Naive B cell (primary cell): ENCODE measurements at regions not wholly inside any gene's neighbourhood (a gene's known extent, or its start where the extent isn't known, plus 50 kb on each side); places are given as distances from the start of the nearest gene placed in this dataset.

Experiments used
- ATAC-seq, 2 donors: fragments of 150-1000 bp; cut with Tn5 transposase; 2 replicates each; pipeline ENCODE4 v1.10.0; 2021; ENCODE audit warnings: low read depth in 2 of 2, mild to moderate bottlenecking in 2 of 2, moderate library complexity in 2 of 2
- DNase-seq: peaks from one replicate; pipeline ENCODE4 v3.0.0; 2022
- H3K27ac Mint-ChIP-seq, 6 donors: one replicate each; pipeline ENCODE4 v1.8.0; 2020 to 2022; ENCODE audit warnings: mild to moderate bottlenecking in 6 of 6, mixed read lengths in 6 of 6, moderate library complexity in 5 of 6, inconsistent platforms in 2 of 6
- H3K27me3 Mint-ChIP-seq, 3 donors: one replicate each; pipeline ENCODE4 v1.8.0; 2021 to 2022; ENCODE audit warnings: mixed read lengths in 3 of 3, mild to moderate bottlenecking in 1 of 3
- H3K36me3 Mint-ChIP-seq, 2 donors: one replicate each; pipeline ENCODE4 v1.8.0; 2020 to 2022; ENCODE audit warnings: mixed read lengths in 2 of 2, inconsistent platforms in 1 of 2, mild to moderate bottlenecking in 1 of 2
- H3K4me1 Mint-ChIP-seq, 3 donors: one replicate each; pipeline ENCODE4 v1.8.0; 2020 to 2022; ENCODE audit warnings: mixed read lengths in 3 of 3, inconsistent platforms in 1 of 3, mild to moderate bottlenecking in 1 of 3, moderate library complexity in 1 of 3
- H3K4me3 Mint-ChIP-seq, 8 donors: one replicate each; pipeline ENCODE4 v1.8.0; 2020 to 2022; ENCODE audit warnings: mild to moderate bottlenecking in 8 of 8, mixed read lengths in 8 of 8, moderate library complexity in 8 of 8, inconsistent platforms in 2 of 8
- H3K9me3 Mint-ChIP-seq, 7 donors: one replicate each; pipeline ENCODE4 v1.8.0; 2020 to 2022; ENCODE audit warnings: mixed read lengths in 7 of 7, mild to moderate bottlenecking in 5 of 7, inconsistent platforms in 2 of 7, moderate library complexity in 1 of 7

DNA sequence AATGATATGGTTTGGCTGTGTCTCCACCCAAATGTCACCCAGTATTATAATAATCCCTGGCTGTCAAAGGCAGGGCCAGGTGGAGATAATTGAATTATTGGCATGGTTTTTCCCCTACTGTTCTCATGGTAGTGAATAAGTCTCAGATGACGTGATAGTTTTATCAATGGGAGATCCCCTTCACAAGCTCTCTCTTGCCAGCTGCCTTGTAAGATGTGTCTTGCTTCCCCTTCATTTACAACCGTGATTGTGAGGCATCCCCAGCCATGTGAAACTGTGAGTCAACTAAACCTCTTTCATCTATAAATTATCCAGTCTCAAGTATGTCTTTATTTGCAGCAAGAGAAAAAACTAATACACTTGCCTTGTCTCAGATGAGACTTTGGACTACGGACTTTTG lies 907.3 kb upstream of the MANEA start:
- ATAC-seq = no peak
- Mint-ChIP-seq H3K36me3 (no peaks in the 10 kb centered on the region), H3K27ac (no peak overlapping the region), H3K9me3 (peaks cover 0 to 16% (median 5%) of the 10 kb centered on the region in 7 donors), H3K4me1 (no peaks in the 10 kb centered on the region), H3K4me3 (no peak overlapping the region), H3K27me3 (no peaks in the 10 kb centered on the region)
- no peak for DNase-seq

DNA sequence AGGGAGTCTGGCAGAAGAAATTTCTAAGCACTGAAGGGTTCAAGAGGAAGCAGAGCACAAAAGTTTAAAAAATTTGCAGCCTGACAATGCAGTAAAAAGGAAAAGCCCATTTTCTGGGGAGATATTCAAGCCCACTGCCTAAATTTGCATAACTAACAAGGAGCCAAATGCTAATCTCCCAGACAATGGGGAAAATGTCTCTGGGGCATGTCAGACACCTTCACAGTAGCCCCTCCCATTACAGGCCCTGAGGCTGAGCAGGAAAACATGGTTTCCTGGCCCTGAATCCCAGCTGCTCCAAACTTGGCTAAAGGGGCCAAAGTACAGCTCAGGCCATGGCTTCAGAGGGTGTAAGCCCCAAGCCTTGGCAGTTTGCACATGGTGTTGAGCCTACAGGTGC lies 908.5 kb upstream of the MANEA start:
- DNase-seq (no peak), ATAC-seq (no peak)
- Mint-ChIP-seq H3K36me3 (no peaks in the 10 kb centered on the region), H3K4me1 (no peaks in the 10 kb centered on the region), H3K9me3 (peaks cover 0 to 16% (median 2%) of the 10 kb centered on the region in 7 donors), H3K27me3 (no peaks in the 10 kb centered on the region), H3K4me3 (no peak overlapping the region), H3K27ac (no peak overlapping the region)

DNA sequence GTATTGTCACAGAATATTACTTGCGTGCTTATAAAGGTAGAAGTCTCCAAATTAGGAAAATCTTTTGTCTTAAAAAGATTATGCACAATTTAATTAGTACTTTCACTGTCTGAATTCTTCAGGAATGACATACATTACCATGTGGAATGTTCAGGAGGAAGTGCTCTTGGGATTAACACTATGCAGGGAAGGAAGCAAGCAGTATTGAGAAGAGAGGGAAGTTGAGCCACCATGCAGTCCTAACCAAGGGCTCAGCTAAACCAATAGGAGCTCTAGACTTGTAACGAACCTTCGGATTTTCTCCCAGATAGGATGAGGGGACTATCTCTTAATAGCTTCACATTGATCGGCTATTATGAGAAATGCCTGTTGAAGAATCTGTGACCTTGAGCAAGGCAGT lies 918.4 kb upstream of the MANEA start:
- DNase-seq (no peak), ATAC-seq (no peak)
- no peaks in the 10 kb centered on the region for H3K4me1 Mint-ChIP-seq
- peaks cover 0 to 9% (median 7%) of the 10 kb centered on the region in 7 donors for H3K9me3 Mint-ChIP-seq
- no peaks in the 10 kb centered on the region for H3K27me3 Mint-ChIP-seq
- H3K27ac Mint-ChIP-seq = no peak overlapping the region
- no peaks in the 10 kb centered on the region for H3K36me3 Mint-ChIP-seq
- H3K4me3 Mint-ChIP-seq = no peak overlapping the region

DNA sequence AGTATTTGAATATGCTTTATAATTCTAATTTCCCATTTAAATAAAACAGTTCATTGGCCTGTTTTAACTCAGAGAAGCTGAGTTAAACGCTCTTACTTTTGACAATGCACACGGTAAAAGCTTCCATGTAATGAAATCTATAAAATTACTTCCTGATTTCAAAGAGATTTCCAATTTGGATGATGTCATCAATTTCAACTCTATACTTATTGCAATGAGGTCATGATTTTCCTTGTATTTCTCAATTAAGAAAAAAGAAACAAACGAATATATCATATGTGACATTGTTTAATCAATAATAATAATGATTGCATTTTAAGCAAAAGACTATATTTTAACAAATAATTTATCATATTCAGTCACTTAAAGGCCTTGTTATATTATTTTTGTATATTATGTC lies 926.1 kb upstream of the MANEA start:
- Mint-ChIP-seq H3K27ac (no peak overlapping the region), H3K36me3 (no peaks in the 10 kb centered on the region), H3K27me3 (no peaks in the 10 kb centered on the region), H3K4me3 (no peak overlapping the region), H3K9me3 (peaks cover 0 to 9% (median 4%) of the 10 kb centered on the region in 7 donors), H3K4me1 (no peaks in the 10 kb centered on the region)
- DNase-seq = no peak
- no peak for ATAC-seq

DNA sequence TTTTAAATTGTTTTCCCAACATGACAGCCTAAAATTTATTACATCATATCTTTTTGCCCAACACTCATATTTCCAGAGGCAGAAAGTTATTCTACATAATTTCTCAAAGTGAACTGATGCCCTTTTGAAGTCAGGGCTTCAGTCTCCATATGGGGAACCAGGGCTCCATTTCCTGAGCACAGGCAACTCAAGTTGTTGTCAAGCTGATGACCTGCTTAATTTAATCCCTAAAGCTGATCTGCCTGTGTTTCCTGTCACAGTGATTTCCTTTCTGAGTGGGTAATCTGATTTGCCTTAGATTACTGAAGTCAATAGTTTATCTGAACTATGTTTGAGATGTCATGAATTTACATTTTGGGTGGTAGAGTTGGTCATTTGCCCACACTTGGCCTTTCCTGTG lies 932.1 kb upstream of the MANEA start:
- Mint-ChIP-seq H3K36me3 (no peaks in the 10 kb centered on the region), H3K4me3 (no peak overlapping the region), H3K27ac (no peak overlapping the region), H3K9me3 (peaks cover 0 to 4% (median 0%) of the 10 kb centered on the region in 7 donors), H3K4me1 (no peaks in the 10 kb centered on the region), H3K27me3 (no peaks in the 10 kb centered on the region)
- ATAC-seq = no peak
- no peak for DNase-seq

DNA sequence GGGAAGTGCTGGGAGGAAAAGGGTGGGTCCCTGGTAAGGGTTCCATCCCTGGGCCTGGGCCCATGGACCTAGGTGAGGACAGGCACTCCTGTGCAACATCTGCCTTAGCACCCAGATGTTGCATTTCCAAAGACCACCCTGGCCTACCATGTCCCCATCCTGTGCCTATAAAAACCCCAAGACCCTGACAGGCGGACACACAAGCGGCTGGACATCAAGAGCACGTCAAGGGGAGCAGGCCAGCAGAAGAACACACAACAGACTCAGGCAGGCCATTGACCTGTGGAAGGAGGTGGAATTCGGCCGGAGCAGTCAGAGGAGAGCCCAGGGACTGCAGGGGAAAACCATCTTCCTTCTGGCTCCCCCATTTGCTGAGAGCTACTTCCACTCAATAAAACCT lies 937.8 kb upstream of the MANEA start:
- no peaks in the 10 kb centered on the region for H3K4me1 Mint-ChIP-seq
- no peak for ATAC-seq
- no peak overlapping the region for H3K4me3 Mint-ChIP-seq
- no peaks in the 10 kb centered on the region for H3K27me3 Mint-ChIP-seq
- H3K27ac Mint-ChIP-seq = no peak overlapping the region
- H3K36me3 Mint-ChIP-seq = no peaks in the 10 kb centered on the region
- no peak for DNase-seq
- H3K9me3 Mint-ChIP-seq = peaks cover 0 to 4% (median 0%) of the 10 kb centered on the region in 7 donors

DNA sequence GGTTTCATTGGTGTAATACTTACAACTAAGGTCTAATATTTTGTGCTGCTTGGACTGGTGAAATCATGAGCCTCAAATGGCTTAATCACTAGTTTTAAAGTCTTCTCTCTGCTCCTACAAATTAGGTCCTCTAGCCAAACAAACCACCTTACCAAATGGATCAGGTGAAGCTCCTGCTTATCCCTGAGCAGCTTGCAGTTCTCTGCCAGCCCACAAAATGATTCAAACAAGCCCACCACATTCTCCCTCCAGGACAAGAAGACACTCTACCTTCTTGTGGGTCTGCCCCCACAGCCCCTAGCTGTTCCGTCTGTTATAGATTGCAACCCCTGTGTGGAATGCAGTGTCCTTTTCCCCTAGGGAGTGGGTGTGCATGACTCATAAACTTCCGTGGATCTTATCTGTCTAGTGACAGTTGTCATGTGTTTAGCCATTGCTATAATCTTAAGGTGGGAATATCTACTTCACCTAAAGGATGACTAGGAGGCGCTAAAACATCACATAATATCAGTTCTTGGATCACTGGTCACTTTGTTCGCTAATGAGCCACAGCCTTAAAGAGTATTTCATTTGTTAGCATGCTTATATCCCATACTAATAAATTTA lies 940.5 kb upstream of the MANEA start:
- peaks cover 0 to 4% (median 0%) of the 10 kb centered on the region in 7 donors for H3K9me3 Mint-ChIP-seq
- H3K36me3 Mint-ChIP-seq = no peaks in the 10 kb centered on the region
- H3K27me3 Mint-ChIP-seq = no peaks in the 10 kb centered on the region
- no peaks in the 10 kb centered on the region for H3K4me1 Mint-ChIP-seq
- H3K4me3 Mint-ChIP-seq = no peak overlapping the region
- no peak overlapping the region for H3K27ac Mint-ChIP-seq
- DNase-seq = no peak
- ATAC-seq = no peak

DNA sequence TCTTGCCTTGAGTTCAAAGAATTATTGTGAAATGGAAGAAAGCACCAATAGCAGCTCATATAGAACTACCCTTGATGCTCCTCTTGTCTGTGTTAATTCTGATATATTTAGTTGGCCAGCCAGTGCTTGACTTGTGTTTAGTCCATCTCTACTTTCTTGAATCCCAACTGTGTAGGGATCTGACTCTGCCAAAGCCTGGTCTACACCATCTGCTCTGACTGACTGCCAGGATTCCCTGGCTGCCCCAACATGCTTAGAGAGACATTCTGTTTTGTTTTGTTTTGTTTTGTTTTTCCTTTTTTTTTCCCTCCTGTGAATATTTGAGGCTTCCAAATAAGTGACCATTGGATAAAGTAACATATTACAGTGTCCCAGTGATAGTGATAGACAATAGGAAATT lies 953.7 kb upstream of the MANEA start:
- Mint-ChIP-seq H3K4me1 (no peaks in the 10 kb centered on the region), H3K27ac (no peak overlapping the region), H3K36me3 (no peaks in the 10 kb centered on the region), H3K9me3 (no peaks in the 10 kb centered on the region), H3K4me3 (no peak overlapping the region), H3K27me3 (no peaks in the 10 kb centered on the region)
- no peak for DNase-seq
- ATAC-seq = no peak

DNA sequence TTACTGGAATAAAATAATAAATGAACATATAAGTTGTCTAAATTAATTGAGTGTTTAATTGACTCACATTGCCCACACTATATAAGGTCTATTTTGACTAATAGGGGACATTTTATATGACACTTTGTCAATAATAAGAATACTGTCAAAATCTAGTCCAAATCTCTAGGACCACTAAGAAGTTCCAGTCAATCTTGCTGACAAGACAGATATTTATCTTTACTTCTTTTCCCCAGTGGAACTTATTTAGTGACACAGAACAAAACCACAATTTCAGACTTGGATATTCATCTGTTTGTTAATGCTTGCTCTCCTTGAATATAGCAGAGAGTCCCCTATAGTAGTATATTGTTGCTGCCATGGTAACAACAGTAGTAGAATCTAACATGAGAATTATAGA lies 954.6 kb upstream of the MANEA start:
- no peak overlapping the region for H3K27ac Mint-ChIP-seq
- no peak for ATAC-seq
- DNase-seq = no peak
- no peaks in the 10 kb centered on the region for H3K4me1 Mint-ChIP-seq
- H3K27me3 Mint-ChIP-seq = no peaks in the 10 kb centered on the region
- no peaks in the 10 kb centered on the region for H3K36me3 Mint-ChIP-seq
- H3K9me3 Mint-ChIP-seq = no peaks in the 10 kb centered on the region
- H3K4me3 Mint-ChIP-seq = no peak overlapping the region

DNA sequence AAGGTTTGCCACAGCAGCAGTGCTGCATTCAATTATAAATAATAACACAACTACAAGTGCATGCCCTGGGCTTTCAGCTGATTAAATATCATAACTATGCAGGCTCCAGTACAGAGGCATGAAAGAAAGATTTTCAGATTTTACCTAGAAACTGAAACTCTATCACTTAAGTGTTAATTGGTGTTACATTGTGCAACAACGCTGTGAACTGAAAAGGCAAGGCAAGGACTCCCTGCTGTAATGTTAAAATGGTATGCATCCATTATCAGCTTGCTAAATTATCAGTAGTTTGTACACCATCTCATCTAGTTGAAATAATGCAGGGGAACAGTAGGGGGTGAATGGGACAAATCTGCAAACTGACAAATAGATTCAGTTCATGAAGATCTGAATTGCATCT lies 976.7 kb upstream of the MANEA start:
- no peak for DNase-seq
- Mint-ChIP-seq H3K4me1 (no peaks in the 10 kb centered on the region), H3K36me3 (no peaks in the 10 kb centered on the region), H3K9me3 (peaks cover 0 to 10% (median 3%) of the 10 kb centered on the region in 7 donors), H3K27me3 (no peaks in the 10 kb centered on the region), H3K4me3 (no peak overlapping the region), H3K27ac (no peak overlapping the region)
- no peak for ATAC-seq

DNA sequence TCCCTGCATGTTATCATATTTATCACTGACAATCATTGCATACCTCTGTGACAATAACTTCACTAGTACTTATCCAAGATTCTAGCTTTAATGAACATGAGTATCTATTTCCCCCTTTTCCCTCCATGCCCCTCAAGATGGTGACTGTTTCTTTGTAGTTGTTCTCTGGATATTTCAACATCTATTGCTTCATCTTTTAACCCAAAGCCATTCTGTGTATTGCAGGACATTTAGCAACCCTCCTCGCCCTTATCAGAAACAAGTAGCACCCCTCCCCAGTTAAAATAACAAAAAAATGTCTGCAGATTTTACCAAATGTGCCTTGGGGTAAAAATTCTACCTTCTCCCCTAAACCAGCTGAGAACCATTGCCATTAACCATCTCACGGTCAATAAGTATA lies 979.8 kb upstream of the MANEA start:
- peaks cover 0 to 7% (median 0%) of the 10 kb centered on the region in 7 donors for H3K9me3 Mint-ChIP-seq
- DNase-seq = no peak
- H3K36me3 Mint-ChIP-seq = no peaks in the 10 kb centered on the region
- H3K4me1 Mint-ChIP-seq = no peaks in the 10 kb centered on the region
- no peak overlapping the region for H3K4me3 Mint-ChIP-seq
- ATAC-seq = no peak
- H3K27me3 Mint-ChIP-seq = no peaks in the 10 kb centered on the region
- no peak overlapping the region for H3K27ac Mint-ChIP-seq

DNA sequence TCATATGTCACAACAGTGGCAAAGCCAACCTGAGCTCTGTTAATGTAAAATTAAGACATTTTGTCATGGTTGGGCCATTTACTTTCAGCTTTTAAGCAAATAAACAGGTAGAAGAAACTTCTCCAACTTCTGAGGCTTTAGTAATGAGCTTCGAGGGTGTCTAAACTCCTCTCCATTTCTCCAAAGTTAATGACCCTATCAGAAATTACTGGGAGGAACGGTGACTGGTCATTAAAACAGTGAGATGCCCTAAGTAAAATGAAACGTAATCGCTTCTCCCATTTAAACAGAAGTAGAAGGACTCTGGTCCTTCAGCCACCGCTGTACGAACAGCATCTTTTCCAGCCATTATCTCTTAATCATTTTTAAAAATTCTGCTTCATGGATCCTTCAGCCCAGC lies 986.9 kb upstream of the MANEA start:
- ATAC-seq = no peak
- H3K4me3 Mint-ChIP-seq = no peak overlapping the region
- no peaks in the 10 kb centered on the region for H3K36me3 Mint-ChIP-seq

DNA sequence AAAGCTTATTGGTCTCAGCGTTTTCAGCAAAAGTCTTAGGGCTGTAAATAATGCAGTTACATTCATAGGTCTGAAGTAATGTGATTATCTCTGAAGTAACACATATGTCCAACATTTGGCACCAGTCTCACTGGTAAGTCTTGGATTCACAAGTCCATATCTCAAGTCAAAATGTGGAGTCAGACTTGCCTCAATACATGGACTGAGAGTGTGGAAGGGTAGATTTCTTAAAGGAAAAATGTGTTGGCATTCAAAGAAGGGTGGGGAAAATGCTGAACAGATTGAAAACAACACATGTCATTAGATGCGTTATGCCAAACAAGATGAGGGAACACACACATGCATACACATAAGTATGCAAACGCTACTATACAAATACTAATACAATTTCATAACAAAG lies 989.0 kb upstream of the MANEA start:
- H3K4me1 Mint-ChIP-seq = no peaks in the 10 kb centered on the region
- H3K27me3 Mint-ChIP-seq = no peaks in the 10 kb centered on the region
- no peak for ATAC-seq
- DNase-seq = no peak
- H3K36me3 Mint-ChIP-seq = no peaks in the 10 kb centered on the region
- no peak overlapping the region for H3K27ac Mint-ChIP-seq
- no peak overlapping the region for H3K4me3 Mint-ChIP-seq
- peaks cover 0 to 11% (median 0%) of the 10 kb centered on the region in 7 donors for H3K9me3 Mint-ChIP-seq

More for the DNA sequence above, 986.9 kb upstream of the MANEA start:
- Mint-ChIP-seq H3K4me1 (no peaks in the 10 kb centered on the region), H3K27me3 (no peaks in the 10 kb centered on the region), H3K9me3 (peaks cover 0 to 11% (median 0%) of the 10 kb centered on the region in 7 donors), H3K27ac (no peak overlapping the region)
- no peak for DNase-seq

DNA sequence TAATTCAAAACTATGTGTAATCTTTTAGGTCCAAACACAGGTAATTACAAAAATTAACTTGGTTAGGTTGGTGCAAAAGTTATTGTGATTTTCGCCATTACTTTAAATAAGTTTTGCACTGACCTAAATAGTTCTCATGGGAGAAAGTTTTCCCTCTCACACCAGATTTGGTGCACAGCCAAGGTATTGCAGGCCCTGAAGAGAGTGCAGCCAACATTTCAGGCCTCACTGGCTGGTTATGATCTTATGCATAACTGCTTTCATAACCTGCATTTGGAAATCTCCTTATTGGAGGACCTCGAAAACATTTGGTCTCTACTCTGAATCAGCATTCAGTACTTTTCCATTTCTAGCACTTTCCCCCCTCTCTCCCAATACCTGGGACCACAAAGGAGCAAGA lies 993.1 kb upstream of the MANEA start:
- DNase-seq (no peak), ATAC-seq (no peak)
- Mint-ChIP-seq H3K36me3 (no peaks in the 10 kb centered on the region), H3K27ac (no peak overlapping the region), H3K4me3 (no peak overlapping the region), H3K9me3 (peaks cover 0 to 3% (median 0%) of the 10 kb centered on the region in 7 donors), H3K4me1 (no peaks in the 10 kb centered on the region), H3K27me3 (no peaks in the 10 kb centered on the region)

DNA sequence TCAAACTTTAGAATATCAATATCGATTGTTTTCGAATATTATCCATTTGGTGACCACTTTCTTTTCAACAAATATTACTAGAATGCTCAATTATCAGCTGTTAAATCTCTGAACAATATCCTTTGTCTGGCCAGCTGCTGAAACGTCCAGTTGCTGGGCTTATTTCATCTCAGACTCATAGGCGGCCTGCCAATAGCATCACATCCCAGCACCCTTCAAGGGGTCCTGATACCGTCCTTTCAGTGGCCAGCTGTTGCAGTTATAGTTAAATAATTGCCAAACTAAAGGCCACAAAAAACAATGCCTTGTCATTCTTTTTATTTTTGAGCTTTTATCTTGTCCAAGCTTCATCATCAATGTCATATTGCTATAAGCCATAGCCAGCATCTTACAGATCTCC lies 1006.8 kb upstream of the MANEA start:
- Mint-ChIP-seq H3K4me3 (no peak overlapping the region), H3K9me3 (peaks cover 0 to 5% (median 0%) of the 10 kb centered on the region in 7 donors)
- no peak for DNase-seq

More for the DNA sequence above, 1006.8 kb upstream of the MANEA start:
- no peak overlapping the region for H3K27ac Mint-ChIP-seq
- H3K27me3 Mint-ChIP-seq = no peaks in the 10 kb centered on the region
- H3K4me1 Mint-ChIP-seq = no peaks in the 10 kb centered on the region
- H3K36me3 Mint-ChIP-seq = no peaks in the 10 kb centered on the region
- no peak for ATAC-seq
